ENCODE measurements at regions not wholly inside any gene's neighbourhood (a gene's known extent, or its start where the extent isn't known, plus 50 kb on each side); places are given as distances from the start of the nearest gene placed in this dataset.

- H3K4me1 ChIP-seq, result peaks cover 0 to 7% (median 0%) of the 10 kb centered on the region in 12 donors
- DNase-seq (no peak), ATAC-seq (no peak)
- H3K4me3 ChIP-seq, result no peak overlapping the region
- no peaks in the 10 kb centered on the region for H3K36me3 ChIP-seq
- no peak for TF ChIP-seq POLR2A (IDR thresholded peaks at IDR 0.05)
- TF ChIP-seq CTCF (IDR thresholded peaks at IDR 0.05), result no peak
- WGBS, 4 donors, result 86 to 94% (median 92%) methylated on average over 1 of the region's 1 CpG
- intact Hi-C loops (cut with DNase I), result loop anchor here in 4 of 10 donors (10.0 kb wide), 2 partner anchors 791 to 941 kb away; no protein-coding TSS in a partner anchor
- H3K27me3 ChIP-seq, result no peaks in the 10 kb centered on the region
- no peak overlapping the region for H3K27ac ChIP-seq
- H3K9me3 ChIP-seq, result peaks cover 0 to 6% (median 0%) of the 10 kb centered on the region in 12 donors
Observed at GRCh38 chr5:39943811-39944210, 519.0 kb upstream of the DAB2 start.

DNA sequence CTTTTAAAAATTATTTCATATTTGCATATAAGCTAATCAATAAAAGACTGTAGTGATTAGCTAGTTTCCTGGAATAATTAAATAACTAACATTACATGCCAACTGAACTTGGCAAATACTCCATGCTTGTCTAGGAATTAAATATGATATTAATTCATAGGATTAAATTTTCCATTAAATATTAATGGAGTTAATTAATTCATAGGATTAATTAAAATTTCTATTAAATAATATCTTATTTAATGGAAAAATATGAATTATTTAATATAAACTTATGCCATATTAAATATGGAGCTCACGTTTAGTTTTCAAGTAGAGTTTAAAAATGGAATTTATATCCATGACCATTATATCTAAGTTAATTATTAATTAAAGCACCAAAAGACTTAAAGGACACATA lies 517.8 kb upstream of the DAB2 start:
- DNase-seq (no peak), ATAC-seq (no peak)
- Histone ChIP-seq H3K27ac (no peak overlapping the region), H3K4me3 (no peak overlapping the region), H3K4me1 (peaks cover 0 to 3% (median 0%) of the 10 kb centered on the region in 12 donors), H3K9me3 (peaks cover 0 to 6% (median 0%) of the 10 kb centered on the region in 12 donors), H3K27me3 (no peaks in the 10 kb centered on the region), H3K36me3 (no peaks in the 10 kb centered on the region)
- WGBS, 4 donors, result 78 to 86% (median 86%) methylated on average over 1 of the region's 1 CpG
- intact Hi-C loops (cut with DNase I), result loop anchor here in 4 of 10 donors (10.0 kb wide), 2 partner anchors 792 to 942 kb away; no protein-coding TSS in a partner anchor
- TF ChIP-seq POLR2A (IDR thresholded peaks at IDR 0.05) (no peak), CTCF (IDR thresholded peaks at IDR 0.05) (no peak)

GRCh38 chr5:39941416-39941815 lies 516.6 kb upstream of the DAB2 start:
- 62 to 74% (median 64%) methylated on average over 2 of the region's 2 CpGs for WGBS, 4 donors
- ATAC-seq (no peak), DNase-seq (no peak)
- Histone ChIP-seq H3K36me3 (no peaks in the 10 kb centered on the region), H3K27me3 (no peaks in the 10 kb centered on the region), H3K4me1 (no peaks in the 10 kb centered on the region), H3K9me3 (peaks cover 0 to 6% (median 0%) of the 10 kb centered on the region in 12 donors), H3K4me3 (no peak overlapping the region), H3K27ac (no peak overlapping the region)
- no peak for TF ChIP-seq POLR2A (IDR thresholded peaks at IDR 0.05)
- no peak for TF ChIP-seq CTCF (IDR thresholded peaks at IDR 0.05)
- intact Hi-C loops (cut with DNase I), result loop anchor here in 4 of 10 donors (10.0 kb wide), 2 partner anchors 793 to 943 kb away; no protein-coding TSS in a partner anchor

- TF ChIP-seq CTCF (IDR thresholded peaks at IDR 0.05) (no peak), POLR2A (IDR thresholded peaks at IDR 0.05) (no peak)
- Histone ChIP-seq H3K36me3 (no peaks in the 10 kb centered on the region), H3K4me3 (no peak overlapping the region), H3K27ac (no peak overlapping the region), H3K4me1 (no peaks in the 10 kb centered on the region), H3K9me3 (peaks cover 0 to 6% (median 0%) of the 10 kb centered on the region in 12 donors), H3K27me3 (peaks cover 0 to 5% (median 0%) of the 10 kb centered on the region in 9 donors)
- DNase-seq, result no peak
- intact Hi-C loops (cut with DNase I), result loop anchor here in 1 of 10 donors (5.0 kb wide), 1 partner anchor 338 kb away; no protein-coding TSS in a partner anchor
- 82 to 96% (median 92%) methylated on average over 1 of the region's 1 CpG for WGBS, 4 donors
- no peak for ATAC-seq
Observed at GRCh38 chr5:39934830-39935229, 510.1 kb upstream of the DAB2 start.

Measured in heart left ventricle (tissue), 16 donors.